Left renal pelvis (tissue), 4 donors: ENCODE measurements at regions not wholly inside any gene's neighbourhood (a gene's known extent, or its start where the extent isn't known, plus 50 kb on each side); places are given as distances from the start of the nearest gene placed in this dataset.

Source experiments
- DNase-seq, 4 donors: peaks; one replicate each; pipeline ENCODE4 v3.0.0-alpha.2; 2013; ENCODE audit warnings: low read depth in 4 of 4, low spot score in 3 of 4

DNA sequence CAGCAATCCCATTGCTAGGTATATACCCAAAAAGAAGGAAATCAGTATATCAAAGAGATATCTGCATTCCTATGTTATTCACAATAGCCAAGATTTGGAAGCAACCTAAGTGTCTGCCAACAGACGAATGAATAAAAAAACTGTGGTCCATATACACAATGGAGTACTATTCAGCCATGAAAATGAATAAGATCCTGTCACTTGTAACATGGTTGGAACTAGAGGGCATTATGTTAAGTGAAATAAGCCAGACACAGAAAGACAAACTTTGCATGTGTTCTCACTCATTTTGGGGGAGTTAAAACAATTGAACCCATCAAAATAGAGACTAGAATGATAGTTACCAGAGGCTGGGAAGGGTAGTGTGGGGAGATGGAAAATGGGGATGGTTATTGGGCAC, 323.5 kb upstream of the NFE2L3 start:
- no peak for DNase-seq

DNA sequence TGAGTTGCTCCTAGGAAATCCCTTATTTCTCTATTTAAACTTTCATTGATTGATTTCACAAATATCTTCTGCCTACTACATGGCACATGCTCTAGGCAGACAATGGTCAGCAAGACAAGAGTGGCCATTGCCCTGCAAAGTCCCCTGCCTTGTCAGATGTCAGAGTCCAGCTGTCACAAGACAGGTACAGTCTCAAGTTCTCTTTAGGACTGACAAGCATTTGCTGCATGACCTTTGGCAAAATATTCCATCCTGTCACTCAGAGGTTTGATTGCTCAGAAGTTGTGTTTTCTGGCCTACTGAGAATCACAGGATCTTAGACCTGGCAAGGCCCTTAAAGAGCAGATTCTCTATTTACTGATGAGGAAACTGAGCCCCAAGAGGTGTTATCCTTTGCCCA, 322.3 kb upstream of the NFE2L3 start:
- no peak for DNase-seq

DNA sequence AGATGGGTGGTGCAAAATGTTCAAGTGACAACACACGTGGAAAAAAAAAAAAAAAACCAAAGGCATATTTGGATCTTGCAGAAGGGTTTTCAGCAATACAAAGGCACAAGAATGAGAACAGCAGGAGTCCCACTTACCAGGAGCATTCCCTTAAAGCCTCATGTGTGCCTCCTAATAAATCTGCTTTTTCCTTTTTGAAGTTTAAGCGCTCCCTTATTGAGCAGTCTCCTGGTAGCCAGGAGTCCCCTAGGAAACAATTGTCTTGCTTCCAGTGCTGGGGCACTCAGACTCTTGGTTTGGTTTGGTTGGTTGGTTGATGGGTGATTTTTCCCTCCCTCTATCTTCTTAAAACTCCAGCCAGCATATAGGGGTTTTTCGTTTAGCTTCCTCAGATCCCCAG, 321.8 kb upstream of the NFE2L3 start:
- DNase-seq, result no peak

DNA sequence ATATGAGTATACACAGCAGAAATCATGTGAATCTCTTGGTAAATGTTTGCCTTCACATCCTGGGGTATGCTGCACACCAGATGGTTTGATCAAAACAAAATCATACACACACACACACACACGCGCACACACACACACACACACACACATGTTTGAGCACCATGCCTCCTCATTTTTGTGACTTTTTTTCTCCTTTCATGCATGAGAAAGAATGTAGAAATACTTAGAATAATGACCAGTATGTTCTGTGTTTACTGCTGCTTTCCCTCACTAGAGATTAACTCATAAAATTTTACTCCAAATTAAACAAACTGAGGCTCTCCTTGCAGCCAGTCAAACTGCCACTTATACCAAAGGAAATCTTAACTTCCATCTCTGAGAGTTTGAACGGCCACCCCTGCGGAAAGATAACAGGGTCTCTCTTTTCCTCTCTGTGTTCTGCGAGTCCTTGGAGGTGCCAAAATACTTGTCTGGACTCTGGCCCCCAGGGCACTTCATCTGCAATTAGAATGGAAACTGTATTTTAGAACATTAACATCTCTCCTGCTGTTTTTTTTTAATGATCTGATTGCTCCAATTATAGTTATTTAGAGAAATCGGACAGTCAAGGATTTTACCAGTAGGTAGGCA, 320.8 kb upstream of the NFE2L3 start:
- DNase-seq, result no peak

GRCh38 chr7:25831831-25832411, 320.1 kb upstream of the NFE2L3 start:
- DNase-seq, result no peak

GRCh38 chr7:25832456-25832855, 319.5 kb upstream of the NFE2L3 start:
- DNase-seq, result no peak

GRCh38 chr7:25832929-25833328, 319.1 kb upstream of the NFE2L3 start:
- no peak for DNase-seq

- no peak for DNase-seq
Measured at GRCh38 chr7:25834050-25834449, 317.9 kb upstream of the NFE2L3 start.

GRCh38 chr7:25835197-25835596, 316.8 kb upstream of the NFE2L3 start:
- no peak for DNase-seq

- no peak for DNase-seq
Measured at GRCh38 chr7:25839084-25839769, 312.8 kb upstream of the NFE2L3 start.

GRCh38 chr7:25840209-25840792, 311.7 kb upstream of the NFE2L3 start:
- DNase-seq, result no peak

- DNase-seq, result no peak
Measured at GRCh38 chr7:25841575-25841974, 310.4 kb upstream of the NFE2L3 start.

DNA sequence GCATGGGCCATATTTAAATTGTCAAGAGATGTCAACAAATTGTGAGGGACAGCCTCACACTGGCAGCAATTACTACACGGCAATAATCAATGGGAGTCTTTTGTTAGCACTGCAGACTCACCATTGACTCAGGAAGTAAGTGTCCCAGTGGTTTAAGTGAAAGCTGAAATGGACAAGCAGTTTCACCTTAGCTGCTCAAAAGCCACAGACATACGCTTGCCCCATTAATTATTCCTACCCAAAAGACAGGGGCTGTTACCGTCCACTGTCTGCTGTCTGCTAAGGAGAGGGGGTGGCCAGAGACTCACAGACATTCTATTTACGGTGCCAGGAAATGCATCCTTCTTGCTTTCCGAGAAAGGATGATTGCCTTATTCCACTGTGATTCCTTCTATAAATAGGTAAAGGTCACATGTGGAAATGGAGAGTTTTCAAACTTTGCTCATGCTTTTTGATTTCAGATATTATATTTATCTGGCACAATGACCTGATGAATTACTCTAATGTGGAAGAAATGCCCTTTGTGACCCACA, 309.7 kb upstream of the NFE2L3 start:
- no peak for DNase-seq

- DNase-seq, result no peak
Measured at GRCh38 chr7:25843467-25843866, 308.5 kb upstream of the NFE2L3 start.

- DNase-seq, result no peak
Measured at GRCh38 chr7:25844102-25844870, 307.7 kb upstream of the NFE2L3 start.

- DNase-seq, result no peak
Measured at GRCh38 chr7:25845464-25845863, 306.5 kb upstream of the NFE2L3 start.

GRCh38 chr7:25846722-25847121, 305.3 kb upstream of the NFE2L3 start:
- DNase-seq, result no peak

DNA sequence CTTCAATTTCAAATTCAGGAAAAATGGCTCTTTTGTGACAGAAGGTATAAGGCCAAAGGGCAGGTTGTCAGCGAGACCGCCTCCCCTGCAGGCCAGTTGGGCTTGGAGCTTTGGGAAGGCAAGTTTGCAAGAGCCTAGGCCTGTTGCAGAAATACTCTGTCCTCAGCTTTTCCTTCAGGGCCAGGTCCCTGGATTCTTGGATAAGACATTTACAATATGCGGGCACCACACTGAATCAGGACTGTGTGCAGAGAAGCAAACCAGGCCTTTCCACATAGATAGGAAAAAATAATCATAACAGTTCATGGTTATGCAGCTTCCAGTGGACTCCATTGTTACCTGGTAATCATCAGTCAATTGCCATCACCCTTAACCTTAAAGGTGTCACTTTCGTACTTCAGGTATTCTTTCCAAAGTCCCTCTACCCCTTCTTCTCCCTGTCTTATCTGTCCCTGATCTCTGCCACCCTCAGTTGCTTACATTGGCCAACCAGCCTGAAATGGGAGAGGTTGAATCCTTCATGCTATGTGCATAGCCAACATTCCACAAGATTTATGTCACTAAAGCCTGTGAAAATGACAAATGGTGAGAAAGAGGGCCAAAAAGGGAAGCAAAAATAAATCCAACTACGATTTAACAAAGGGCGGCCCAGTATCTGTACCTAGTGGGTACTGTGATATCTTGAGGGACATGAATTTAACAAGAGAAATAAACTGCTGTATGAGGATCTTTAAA, 304.5 kb upstream of the NFE2L3 start:
- no peak for DNase-seq

DNA sequence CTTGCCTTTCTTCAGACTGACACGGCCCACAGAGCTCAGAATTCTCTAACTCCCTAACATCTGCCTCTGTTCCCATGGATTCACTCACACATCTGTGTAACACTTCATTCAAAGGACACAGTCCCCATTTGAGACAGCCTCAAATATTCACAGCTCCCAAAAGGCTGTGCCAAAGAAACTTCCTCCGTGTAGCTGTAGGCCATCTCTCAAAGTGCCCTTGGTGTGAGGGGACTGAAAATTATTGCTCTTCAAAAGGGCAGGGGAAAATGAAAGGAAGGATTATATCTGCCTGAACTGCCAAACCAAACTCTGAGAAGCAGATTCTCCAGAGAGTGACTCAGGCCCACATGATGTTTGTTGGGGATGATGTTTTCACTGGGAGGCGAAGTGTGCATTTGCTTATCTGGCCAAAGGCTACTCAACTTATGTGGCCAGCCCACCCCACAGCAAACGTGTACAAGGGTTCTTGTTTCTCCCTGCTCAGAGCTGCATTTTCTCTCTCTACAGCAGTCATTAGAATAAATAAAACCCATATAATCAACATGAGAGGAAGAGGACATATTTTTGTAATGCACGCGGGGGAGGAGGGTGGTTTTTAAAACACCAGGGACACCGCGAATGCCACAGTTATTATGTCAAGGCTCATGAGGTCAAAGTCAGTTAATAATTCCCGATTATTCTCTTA, 302.4 kb upstream of the NFE2L3 start:
- no peak for DNase-seq

GRCh38 chr7:25850216-25850615, 301.8 kb upstream of the NFE2L3 start:
- DNase-seq, result no peak
